Head of caudate nucleus (tissue), 42 donors: ENCODE measurements at regions not wholly inside any gene's neighbourhood (a gene's known extent, or its start where the extent isn't known, plus 50 kb on each side); places are given as distances from the start of the nearest gene placed in this dataset.

Experiments used
- DNase-seq, 42 donors: peaks; one replicate each; pipeline versions ENCODE4 v3.0.0 to v3.0.0-alpha.2; 2020 to 2021; ENCODE audit warnings: mixed read lengths in 7 of 42
- intact Hi-C: fragments of 100-400 bp; cut with DNase I; formaldehyde crosslinking; loops from one replicate; pipeline ENCODE4 v1.15.0; 2022

- intact Hi-C loops: loop anchor here (5.0 kb wide), 1 partner anchor 73 kb away; no protein-coding TSS in a partner anchor
- DNase-seq: no peak
Measured at GRCh38 chr10:69715156-69715898, 85.3 kb downstream of the FAM241B start.

- intact Hi-C loops: loop anchor here (5.0 kb wide), 1 partner anchor 74 kb away; no protein-coding TSS in a partner anchor
- DNase-seq: no peak
Measured at GRCh38 chr10:69715899-69716606, 85.7 kb upstream of the COL13A1 start.

- peak; percentile 42 to 86 (median 72) for DNase-seq
- intact Hi-C loops: loop anchor here (5.0 kb wide), 1 partner anchor 75 kb away; no protein-coding TSS in a partner anchor
Measured at GRCh38 chr10:69716711-69717560, 84.8 kb upstream of the COL13A1 start.

- intact Hi-C loops: loop anchor here (5.0 kb wide), 1 partner anchor 77 kb away; no protein-coding TSS in a partner anchor
- no peak for DNase-seq
Measured at GRCh38 chr10:69718951-69719350, 82.8 kb upstream of the COL13A1 start.

- no peak for DNase-seq
- intact Hi-C loops: no loop called here
Measured at GRCh38 chr10:69721690-69722310, 79.9 kb upstream of the COL13A1 start.

GRCh38 chr10:69723653-69724052 is 78.1 kb upstream of the COL13A1 start:
- no peak for DNase-seq
- intact Hi-C loops: no loop called here

DNA sequence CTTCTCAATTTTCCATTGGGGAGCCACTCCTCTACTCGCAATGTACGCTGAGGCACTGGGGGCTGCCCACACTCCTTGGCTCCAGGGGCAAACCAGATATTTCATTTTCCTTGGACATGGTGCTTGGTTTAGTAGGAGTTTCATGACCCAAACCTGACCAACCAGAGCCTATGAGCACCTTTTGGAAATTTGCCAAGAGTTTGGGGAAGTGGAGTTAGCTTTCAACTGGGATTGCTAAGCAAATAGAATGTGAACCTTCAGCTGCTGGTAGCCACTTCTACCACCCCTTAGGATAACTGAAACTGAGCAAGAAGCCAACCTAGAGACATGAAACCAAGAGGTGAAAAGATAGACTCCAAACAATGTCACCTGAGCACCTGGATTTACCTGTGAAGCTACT is 74.9 kb upstream of the COL13A1 start:
- intact Hi-C loops: no loop called here
- no peak for DNase-seq

DNA sequence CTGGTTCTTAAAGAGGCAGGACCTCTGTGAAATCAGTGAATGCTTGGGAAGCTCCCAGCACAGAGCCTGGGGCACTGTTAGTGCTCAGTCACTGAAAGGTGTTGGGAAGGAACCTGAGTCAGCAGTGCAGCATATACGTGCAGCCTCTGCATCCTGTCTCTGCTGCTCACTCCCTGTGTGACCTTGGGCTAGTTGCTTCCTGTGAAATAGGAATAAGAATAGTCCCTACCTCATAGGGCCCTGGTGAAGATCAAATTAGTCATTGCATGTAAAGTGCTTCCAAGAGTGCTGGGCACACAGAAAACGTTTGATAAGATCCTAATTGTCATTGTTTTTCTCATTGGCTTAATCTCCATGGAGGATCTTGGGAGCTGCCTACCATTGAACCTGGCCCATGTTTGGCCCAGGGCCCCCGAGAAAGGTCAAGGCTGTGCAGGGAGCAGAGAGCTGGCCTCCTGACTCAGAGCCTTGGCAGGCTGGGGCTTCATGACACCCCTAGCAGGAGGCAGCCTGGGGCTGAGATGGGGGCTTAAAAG is 73.3 kb upstream of the COL13A1 start:
- DNase-seq: no peak
- intact Hi-C loops: no loop called here

GRCh38 chr10:69729326-69730048 is 72.2 kb upstream of the COL13A1 start:
- intact Hi-C loops: no loop called here
- DNase-seq: no peak

DNA sequence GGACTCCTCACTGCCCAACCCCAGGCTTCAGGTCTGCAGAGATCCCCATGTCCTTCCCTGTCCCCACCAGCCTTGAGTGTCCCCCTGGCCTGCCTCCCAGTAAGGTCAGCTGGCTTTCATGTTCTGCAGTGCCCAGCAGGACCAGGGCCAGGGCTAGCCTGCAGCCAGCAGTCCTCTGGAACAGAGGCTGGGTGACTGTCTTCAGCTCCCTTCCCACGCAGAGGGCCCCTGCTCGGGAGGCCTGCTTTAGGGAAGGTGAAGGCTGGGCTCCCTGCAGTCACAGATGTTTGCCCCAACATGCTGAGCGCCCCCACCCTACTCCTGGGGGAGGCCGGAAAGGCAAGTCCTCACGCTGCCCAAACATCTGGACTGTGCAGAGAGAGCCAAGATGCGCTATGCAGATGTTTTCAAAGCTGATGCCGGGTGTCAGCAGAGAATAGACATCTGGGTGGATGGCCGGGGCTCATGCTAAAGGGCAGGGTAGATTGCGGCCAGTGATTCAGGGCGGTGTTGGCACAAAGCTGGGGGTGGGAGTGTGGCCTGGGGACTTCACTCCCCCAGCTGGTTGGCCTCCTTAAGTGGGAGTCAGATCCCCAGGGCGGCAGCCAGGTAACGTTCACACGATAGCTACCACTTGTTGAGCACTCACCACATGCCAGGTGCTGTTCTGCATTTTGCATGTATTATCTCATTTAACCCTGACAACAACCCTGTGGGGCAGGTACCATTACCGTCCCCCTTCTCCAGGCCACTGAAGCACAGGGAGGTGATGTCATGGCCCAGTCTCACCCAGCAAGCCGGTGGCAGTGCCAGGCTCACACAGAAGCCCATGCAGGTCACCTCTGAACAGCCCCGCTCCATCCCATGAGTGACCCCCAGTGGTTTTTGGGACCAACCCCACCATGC is 71.2 kb upstream of the COL13A1 start:
- intact Hi-C loops: no loop called here
- peak in 15 of 42 donors; percentile 11 to 51 (median 35) for DNase-seq

GRCh38 chr10:69731184-69731583 is 70.5 kb upstream of the COL13A1 start:
- DNase-seq: no peak
- intact Hi-C loops: no loop called here

- intact Hi-C loops: no loop called here
- no peak for DNase-seq
Measured at GRCh38 chr10:69731698-69732097, 70.0 kb upstream of the COL13A1 start.

DNA sequence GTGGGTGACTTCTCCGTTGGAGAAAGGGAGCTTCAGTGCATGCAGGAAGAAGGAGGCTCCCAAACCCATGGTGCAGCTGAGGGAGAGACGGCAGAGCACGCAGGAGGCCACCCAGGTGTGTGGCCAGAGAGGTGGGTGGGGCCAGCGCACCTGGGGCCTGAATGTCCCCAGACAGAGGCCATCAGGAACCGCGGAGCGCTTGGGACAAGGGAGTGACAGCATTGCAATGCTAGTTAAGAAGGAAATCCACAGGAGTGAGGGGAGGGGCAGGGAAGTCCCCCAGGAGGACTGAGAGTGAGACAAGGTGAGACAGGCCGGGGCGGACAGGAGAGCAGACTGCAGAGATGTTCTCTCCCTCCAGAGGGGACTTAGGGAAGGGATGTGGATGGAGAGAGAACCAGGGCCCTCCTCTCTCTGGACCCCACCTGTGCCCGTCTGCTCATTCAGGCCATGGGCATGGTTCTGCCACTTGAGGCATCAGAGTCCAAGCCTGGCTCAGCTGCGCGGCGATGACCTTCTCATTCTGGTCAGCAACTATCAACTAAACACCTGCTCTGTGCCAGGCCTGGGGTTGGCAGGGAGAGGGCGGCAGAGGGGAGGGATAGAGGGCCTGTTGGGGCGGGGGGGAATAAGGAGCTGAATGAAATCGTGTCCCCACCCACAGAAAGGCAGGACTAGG is 69.4 kb upstream of the COL13A1 start:
- no peak for DNase-seq
- intact Hi-C loops: no loop called here

DNA sequence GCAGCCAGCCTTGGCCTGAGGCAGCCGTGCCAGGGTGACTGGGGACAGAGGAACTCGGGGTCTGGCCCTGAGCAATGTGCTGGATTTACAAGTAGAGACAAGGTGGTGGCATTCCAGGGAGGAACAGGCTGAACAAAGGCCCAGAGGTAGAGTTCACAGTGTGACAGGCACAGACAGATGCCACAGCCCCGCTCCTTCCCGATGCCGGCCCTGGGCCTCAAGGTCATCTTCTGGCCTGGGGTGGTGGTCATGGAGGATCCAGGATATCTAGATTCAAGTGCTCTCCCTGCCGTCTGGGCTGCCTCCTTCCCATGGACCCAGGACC is 68.9 kb upstream of the COL13A1 start:
- intact Hi-C loops: no loop called here

GRCh38 chr10:69733791-69734261 is 67.9 kb upstream of the COL13A1 start:
- intact Hi-C loops: no loop called here
- DNase-seq: no peak

More for the DNA sequence above, 68.9 kb upstream of the COL13A1 start:
- no peak for DNase-seq

- intact Hi-C loops: no loop called here
- DNase-seq: no peak
Measured at GRCh38 chr10:69734416-69734796, 67.3 kb upstream of the COL13A1 start.
